Endothelial cell of umbilical vein (primary cell): ENCODE measurements at regions not wholly inside any gene's neighbourhood (a gene's known extent, or its start where the extent isn't known, plus 50 kb on each side); places are given as distances from the start of the nearest gene placed in this dataset.

Experiments used
- EZH2 ChIP-seq: IDR thresholded peaks from 2 replicates; pipeline ENCODE4 v1.6.1; 2012; ENCODE audit warnings: borderline replicate concordance, low read depth, mild to moderate bottlenecking, moderate library complexity, low read length, inconsistent platforms; ENCODE audit not compliant: severe bottlenecking
- FOS ChIP-seq: IDR thresholded peaks from 2 replicates; pipeline ENCODE4 v1.6.1; 2011; ENCODE audit warnings: mild to moderate bottlenecking, low read length, moderate library complexity, borderline replicate concordance; ENCODE audit not compliant: insufficient read depth
- JUN ChIP-seq: IDR thresholded peaks from 2 replicates; pipeline ENCODE4 v1.6.1; 2011; ENCODE audit warnings: borderline replicate concordance, low read depth; ENCODE audit not compliant: insufficient read length, insufficient read depth
- MAX ChIP-seq: IDR thresholded peaks from 2 replicates; pipeline ENCODE4 v1.6.1; 2011; ENCODE audit not compliant: insufficient read depth, insufficient read length
- MYC ChIP-seq: IDR thresholded peaks from one replicate; pipeline ENCODE4 v1.6.1; 2011; ENCODE audit warnings: mild to moderate bottlenecking, low read depth, low read length
- POLR2A ChIP-seq: IDR thresholded peaks from 2 replicates; pipeline ENCODE4 v1.6.1; 2012; ENCODE audit warnings: low read depth, mild to moderate bottlenecking, control low read depth, low read length
- POLR2AphosphoS5 ChIP-seq: IDR thresholded peaks from 2 replicates; pipeline ENCODE4 v1.6.1; 2012; ENCODE audit warnings: low read depth, mild to moderate bottlenecking, control low read depth, low read length, moderate library complexity; ENCODE audit not compliant: insufficient read depth
- TF ChIP-seq, protein P1 (sequence below), 2 donors: IDR thresholded peaks; 1 replicate in 1 of 2; 2 replicates in 1 of 2; pipeline ENCODE4 v1.5.1; 2011; ENCODE audit warnings: low read length in 2 of 2, mild to moderate bottlenecking in 2 of 2, moderate library complexity in 2 of 2, control low read depth in 1 of 2, inconsistent platforms in 1 of 2, low read depth in 1 of 2; ENCODE audit not compliant: insufficient read depth in 1 of 2; ENCODE audit errors: extremely low read depth in 1 of 2

- TF ChIP-seq MAX = no peak
- TF ChIP-seq FOS = no peak
- TF ChIP-seq, protein P1, sequence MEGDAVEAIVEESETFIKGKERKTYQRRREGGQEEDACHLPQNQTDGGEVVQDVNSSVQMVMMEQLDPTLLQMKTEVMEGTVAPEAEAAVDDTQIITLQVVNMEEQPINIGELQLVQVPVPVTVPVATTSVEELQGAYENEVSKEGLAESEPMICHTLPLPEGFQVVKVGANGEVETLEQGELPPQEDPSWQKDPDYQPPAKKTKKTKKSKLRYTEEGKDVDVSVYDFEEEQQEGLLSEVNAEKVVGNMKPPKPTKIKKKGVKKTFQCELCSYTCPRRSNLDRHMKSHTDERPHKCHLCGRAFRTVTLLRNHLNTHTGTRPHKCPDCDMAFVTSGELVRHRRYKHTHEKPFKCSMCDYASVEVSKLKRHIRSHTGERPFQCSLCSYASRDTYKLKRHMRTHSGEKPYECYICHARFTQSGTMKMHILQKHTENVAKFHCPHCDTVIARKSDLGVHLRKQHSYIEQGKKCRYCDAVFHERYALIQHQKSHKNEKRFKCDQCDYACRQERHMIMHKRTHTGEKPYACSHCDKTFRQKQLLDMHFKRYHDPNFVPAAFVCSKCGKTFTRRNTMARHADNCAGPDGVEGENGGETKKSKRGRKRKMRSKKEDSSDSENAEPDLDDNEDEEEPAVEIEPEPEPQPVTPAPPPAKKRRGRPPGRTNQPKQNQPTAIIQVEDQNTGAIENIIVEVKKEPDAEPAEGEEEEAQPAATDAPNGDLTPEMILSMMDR (IDR thresholded peaks at IDR 0.05; ENCODE audit: extremely low read depth in 1 of 2, insufficient read depth in 1 of 2, low read depth in 1 of 2, low read length in 2 of 2) = no peak
- no peak for TF ChIP-seq POLR2A
- TF ChIP-seq EZH2 = no peak
- no peak for TF ChIP-seq JUN
- no peak for TF ChIP-seq MYC
- no peak for TF ChIP-seq POLR2AphosphoS5
These were observed 186.3 kb downstream of the C4orf33 start for GRCh38 chr4:129282293-129282692.
